Neuronal stem cell (in vitro differentiated cells): ENCODE measurements at regions not wholly inside any gene's neighbourhood (a gene's known extent, or its start where the extent isn't known, plus 50 kb on each side); places are given as distances from the start of the nearest gene placed in this dataset.
A peak's percentile ranks its signal among the peaks of the same experiment; 100 is the strongest.

Experiments used
- DNase-seq: peaks from one replicate; pipeline ENCODE4 v3.0.0-alpha.2; 2013; ENCODE audit warnings: low spot score
- H2AFZ ChIP-seq: one replicate; pipeline ENCODE4 v1.6.1; 2013; ENCODE audit warnings: mild to moderate bottlenecking, low read length, inconsistent platforms
- H2AK5ac ChIP-seq: 2 replicates; pipeline ENCODE4 v1.6.1; 2013; ENCODE audit warnings: low read depth, mild to moderate bottlenecking, inconsistent platforms, low read length, moderate library complexity, mixed read lengths
- H2BK120ac ChIP-seq: 2 replicates; pipeline ENCODE4 v1.6.1; 2013; ENCODE audit warnings: low read depth, mild to moderate bottlenecking, inconsistent platforms, low read length, moderate library complexity, mixed read lengths
- H2BK12ac ChIP-seq: one replicate; pipeline ENCODE4 v1.6.1; 2013; ENCODE audit warnings: low read length, inconsistent platforms
- H2BK15ac ChIP-seq: 2 replicates; pipeline ENCODE4 v1.6.1; 2013; ENCODE audit warnings: mild to moderate bottlenecking, low read length, inconsistent platforms, mixed read lengths
- H2BK5ac ChIP-seq: one replicate; pipeline ENCODE4 v1.6.1; 2013; ENCODE audit warnings: inconsistent platforms, mild to moderate bottlenecking, low read length, moderate library complexity
- H3K14ac ChIP-seq: one replicate; pipeline ENCODE4 v1.6.1; 2013; ENCODE audit warnings: low read length, inconsistent platforms
- H3K18ac ChIP-seq: 2 replicates; pipeline ENCODE4 v1.6.1; 2013; ENCODE audit warnings: low read length, inconsistent platforms
- H3K23ac ChIP-seq: 2 replicates; pipeline ENCODE4 v1.6.1; 2013; ENCODE audit warnings: low read depth, mild to moderate bottlenecking, mixed read lengths, low read length, inconsistent platforms; ENCODE audit not compliant: poor library complexity
- H3K27ac ChIP-seq: replicated peaks from 3 replicates; pipeline ENCODE4 v1.5.1; 2013; ENCODE audit warnings: low read length, inconsistent platforms
- H3K27me3 ChIP-seq, 3 experiments: 2 replicates each; pipeline ENCODE4 v1.6.1; 2013; ENCODE audit warnings: low read length in 3 of 3, mild to moderate bottlenecking in 2 of 3, inconsistent platforms in 1 of 3, low read depth in 1 of 3, mixed read lengths in 1 of 3, moderate library complexity in 1 of 3; ENCODE audit not compliant: control insufficient read depth in 3 of 3, insufficient read depth in 3 of 3
- H3K36me3 ChIP-seq, 2 donors: replicated peaks in 1 of 2; 2 replicates each; pipeline ENCODE4 v1.6.1; 2013; ENCODE audit warnings: low read length in 2 of 2; ENCODE audit not compliant: control insufficient read depth in 2 of 2, insufficient read depth in 2 of 2
- H3K4ac ChIP-seq: 2 replicates; pipeline ENCODE4 v1.6.1; 2013; ENCODE audit warnings: inconsistent platforms, mild to moderate bottlenecking, low read length, moderate library complexity
- H3K4me1 ChIP-seq, 2 donors: 1 replicate in 1 of 2; 2 replicates in 1 of 2; pipeline ENCODE4 v1.6.1; 2013; ENCODE audit warnings: low read length in 2 of 2, low read depth in 1 of 2; ENCODE audit not compliant: control insufficient read depth in 2 of 2, insufficient read depth in 1 of 2
- H3K4me2 ChIP-seq: one replicate; pipeline ENCODE4 v1.6.1; 2013; ENCODE audit warnings: mild to moderate bottlenecking, low read length, inconsistent platforms; ENCODE audit not compliant: insufficient read depth, poor library complexity, severe bottlenecking
- H3K4me3 ChIP-seq, 2 donors: 2 replicates each; pipeline ENCODE4 v1.5.1; 2013; ENCODE audit warnings: low read length in 2 of 2, mild to moderate bottlenecking in 2 of 2, inconsistent platforms in 1 of 2, moderate library complexity in 1 of 2
- H3K79me1 ChIP-seq: one replicate; pipeline ENCODE4 v1.6.1; 2013; ENCODE audit warnings: low read depth, mild to moderate bottlenecking, inconsistent platforms, low read length, moderate library complexity
- H3K9ac ChIP-seq: one replicate; pipeline ENCODE4 v1.6.1; 2013; ENCODE audit warnings: mild to moderate bottlenecking, low read depth, low read length, inconsistent platforms; ENCODE audit not compliant: poor library complexity
- H3K9me3 ChIP-seq, 2 donors: replicated peaks in 1 of 2; 2 replicates each; pipeline versions ENCODE3 to v1.6.1; 2013; ENCODE audit warnings: low read length in 2 of 2, mild to moderate bottlenecking in 2 of 2, inconsistent platforms in 1 of 2, low read depth in 1 of 2, mixed read lengths in 1 of 2, moderate library complexity in 1 of 2; ENCODE audit not compliant: control insufficient read depth in 2 of 2, insufficient read depth in 1 of 2
- H4K8ac ChIP-seq: one replicate; pipeline ENCODE4 v1.6.1; 2013; ENCODE audit warnings: low read depth, mild to moderate bottlenecking, inconsistent platforms, low read length, moderate library complexity
- H4K91ac ChIP-seq: one replicate; pipeline ENCODE4 v1.6.1; 2013; ENCODE audit warnings: low read length, low read depth, mild to moderate bottlenecking, inconsistent platforms; ENCODE audit not compliant: poor library complexity
- WGBS, 2 donors: extraction: QIAGEN DNeasy Blood & Tissue Kit; methylation state at CpG; one replicate each; pipeline ENCODE4 v1.1.7; 2013; ENCODE audit warnings: missing lambda C conversion rate in 2 of 2, mixed read lengths in 1 of 2; ENCODE audit not compliant: insufficient read length in 2 of 2, insufficient replicate concordance in 1 of 2; ENCODE audit errors: extremely low coverage in 2 of 2; 5-methylcytosine and 5-hydroxymethylcytosine counted together

GRCh38 chr4:123298801-123299200 is 97.8 kb upstream of the SPRY1 start:
- no peak overlapping the region for H3K4me2 ChIP-seq
- no peak overlapping the region for H3K4me3 ChIP-seq
- H4K8ac ChIP-seq: no peak overlapping the region
- H3K18ac ChIP-seq: no peak overlapping the region
- peaks cover 3 to 9% of the 10 kb centered on the region in 2 donors for H3K4me1 ChIP-seq
- H3K9me3 ChIP-seq: peaks cover 0 to 4% of the 10 kb centered on the region in 2 donors
- no peak overlapping the region for H4K91ac ChIP-seq
- no peak overlapping the region for H2BK5ac ChIP-seq
- H3K9ac ChIP-seq: no peak overlapping the region
- no peak overlapping the region for H2BK12ac ChIP-seq
- no peaks in the 10 kb centered on the region for H3K79me1 ChIP-seq
- H2AK5ac ChIP-seq: no peak overlapping the region
- DNase-seq: no peak
- H2BK120ac ChIP-seq: no peak overlapping the region
- no peak overlapping the region for H3K4ac ChIP-seq
- no peak overlapping the region for H2BK15ac ChIP-seq
- H3K36me3 ChIP-seq: no peaks in the 10 kb centered on the region
- H3K27ac ChIP-seq: no peak overlapping the region
- no peak overlapping the region for H3K23ac ChIP-seq
- H2AFZ ChIP-seq: no peak overlapping the region
- no CpG with 5 or more reads among the region's 2 CpGs for WGBS, 2 donors
- H3K14ac ChIP-seq: no peak overlapping the region
- H3K27me3 ChIP-seq: no peaks in the 10 kb centered on the region

DNA sequence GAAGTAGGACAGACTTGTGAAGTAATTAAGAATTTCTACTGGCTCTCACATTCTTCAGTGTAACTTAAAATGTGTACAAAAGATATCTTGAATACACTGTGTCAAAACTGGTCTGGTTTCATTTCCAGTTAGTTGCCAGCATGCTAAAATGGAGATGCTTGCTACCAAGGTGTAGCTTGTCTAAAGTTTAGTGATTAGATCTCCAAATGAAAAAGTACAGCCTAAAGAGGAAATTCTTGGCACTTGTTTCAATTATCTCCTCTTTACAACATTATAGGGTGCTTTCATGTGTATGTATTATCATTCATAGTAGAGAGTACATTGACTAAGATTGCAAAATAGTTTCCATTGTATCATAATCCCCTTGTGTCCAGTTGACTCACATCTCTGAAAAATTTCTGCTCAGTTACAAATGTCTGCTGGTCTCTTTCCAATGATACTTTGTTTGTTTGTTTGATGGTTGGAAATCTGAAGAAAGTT is 97.3 kb upstream of the SPRY1 start:
- Histone ChIP-seq H2BK12ac (no peak overlapping the region), H3K23ac (no peak overlapping the region), H3K27me3 (no peaks in the 10 kb centered on the region), H4K91ac (no peak overlapping the region), H3K4me1 (peaks cover 7 to 9% of the 10 kb centered on the region in 2 donors), H4K8ac (no peak overlapping the region), H3K9me3 (peaks cover 0 to 4% of the 10 kb centered on the region in 2 donors), H3K18ac (no peak overlapping the region), H2BK5ac (no peak overlapping the region), H3K4ac (no peak overlapping the region), H3K4me2 (no peak overlapping the region), H3K14ac (no peak overlapping the region), H3K27ac (no peak overlapping the region), H2AK5ac (no peak overlapping the region), H2AFZ (no peak overlapping the region), H3K9ac (no peak overlapping the region), H3K36me3 (no peaks in the 10 kb centered on the region), H2BK15ac (no peak overlapping the region), H3K79me1 (no peaks in the 10 kb centered on the region), H3K4me3 (no peak overlapping the region), H2BK120ac (no peak overlapping the region)
- DNase-seq: no peak

DNA sequence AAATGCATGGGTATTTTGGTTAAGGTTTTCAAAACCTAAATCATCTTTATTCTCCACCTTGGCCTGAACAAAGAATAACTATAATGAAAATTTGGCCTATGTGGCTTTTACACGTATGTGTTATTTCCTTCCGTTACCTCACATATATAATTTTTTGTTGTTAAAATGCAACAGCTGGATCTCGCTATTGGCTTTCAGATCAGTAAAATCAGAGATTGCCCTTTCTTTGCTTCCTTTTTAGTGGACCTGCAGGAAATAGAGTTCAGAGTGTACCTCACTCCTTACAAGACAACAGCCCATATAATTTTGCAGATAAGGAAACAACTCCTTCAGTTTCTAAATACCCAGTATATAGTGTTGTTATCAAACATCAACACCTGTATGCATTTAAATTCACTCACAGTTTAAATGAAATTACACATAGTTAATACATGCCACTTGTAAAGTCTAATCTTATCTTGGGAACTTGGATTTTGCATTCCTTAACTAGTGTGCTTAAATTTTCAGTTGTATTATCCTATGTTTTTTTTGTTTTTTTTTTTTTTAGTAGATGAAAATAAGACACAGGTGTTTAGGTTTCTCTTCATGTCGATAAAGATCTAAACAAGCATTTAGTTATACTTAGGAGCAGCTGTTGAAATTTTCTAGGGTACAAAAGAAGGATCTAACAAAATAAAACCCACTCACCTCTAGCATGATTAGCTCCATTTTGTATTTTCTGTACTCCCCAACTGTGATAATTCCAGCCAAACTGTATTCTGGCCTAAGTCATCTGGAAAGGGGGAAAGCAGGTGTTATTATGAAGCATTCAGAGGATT is 96.2 kb upstream of the SPRY1 start:
- no CpG with 5 or more reads among the region's 4 CpGs for WGBS, 2 donors
- no peak overlapping the region for H4K8ac ChIP-seq

GRCh38 chr4:123301923-123302322 is 94.7 kb upstream of the SPRY1 start:
- Histone ChIP-seq H2AFZ (no peak overlapping the region), H3K36me3 (no peaks in the 10 kb centered on the region), H2AK5ac (no peak overlapping the region), H2BK120ac (peak overlapping the region; percentile 4), H3K14ac (no peak overlapping the region), H3K4me1 (peaks cover 20 to 26% of the 10 kb centered on the region in 2 donors), H3K23ac (no peak overlapping the region), H4K91ac (no peak overlapping the region), H2BK15ac (no peak overlapping the region), H2BK5ac (no peak overlapping the region), H3K27ac (no peak overlapping the region), H3K9me3 (no peaks in the 10 kb centered on the region), H3K4me3 (no peak overlapping the region), H3K79me1 (no peaks in the 10 kb centered on the region), H3K27me3 (no peaks in the 10 kb centered on the region), H4K8ac (no peak overlapping the region), H3K4me2 (no peak overlapping the region), H3K9ac (no peak overlapping the region), H2BK12ac (no peak overlapping the region), H3K18ac (no peak overlapping the region), H3K4ac (no peak overlapping the region)
- WGBS, 2 donors: no CpG with 5 or more reads among the region's 2 CpGs
- no peak for DNase-seq

More for the DNA sequence above, 96.2 kb upstream of the SPRY1 start:
- Histone ChIP-seq H2BK5ac (no peak overlapping the region), H3K27me3 (no peaks in the 10 kb centered on the region), H3K27ac (no peak overlapping the region), H3K79me1 (no peaks in the 10 kb centered on the region), H3K4me3 (no peak overlapping the region), H3K23ac (no peak overlapping the region), H2BK12ac (no peak overlapping the region), H2AK5ac (no peak overlapping the region), H3K4me2 (no peak overlapping the region), H3K36me3 (no peaks in the 10 kb centered on the region), H3K9ac (no peak overlapping the region), H3K14ac (no peak overlapping the region), H3K9me3 (no peaks in the 10 kb centered on the region), H3K4me1 (peaks cover 18% of the 10 kb centered on the region in 2 donors), H2BK120ac (no peak overlapping the region), H3K4ac (no peak overlapping the region), H3K18ac (no peak overlapping the region), H2AFZ (no peak overlapping the region), H2BK15ac (no peak overlapping the region), H4K91ac (no peak overlapping the region)
- no peak for DNase-seq
